Endothelial cell of umbilical vein (primary cell): ENCODE measurements at regions not wholly inside any gene's neighbourhood (a gene's known extent, or its start where the extent isn't known, plus 50 kb on each side); places are given as distances from the start of the nearest gene placed in this dataset.

Source experiments
- BruUV-seq: library from RNA; stranded (reverse); fragments of 400-500 nt; replicated peaks from 2 replicates; lab custom pipeline; 2021; lab: Mats Ljungman, UMichigan
- CTCF ChIA-PET: fragments of 300-600, 350-600 bp; sonication (Branson Sonifier 250); formaldehyde crosslinking; loops from one replicate; lab custom pipeline; 2021; ENCODE audit warnings: antibody characterized with exemption, inconsistent platforms; lab: Charles Lee
- POLR2A ChIA-PET: fragments of 300-600, 350-600 bp; sonication (Branson Sonifier 250); formaldehyde crosslinking; loops from one replicate; lab custom pipeline; 2021; ENCODE audit warnings: antibody characterized with exemption, inconsistent platforms; lab: Charles Lee
- DNase-seq: peaks from one replicate; pipeline ENCODE4 v3.0.0-alpha.2; 2011; ENCODE audit warnings: low read depth, low spot score
- FAIRE-seq: peaks from 2 replicates; lab custom pipeline; 2011; peaks lifted over from hg19 to GRCh38; lab: Jason Lieb, UNC
- H2AFZ ChIP-seq: 2 replicates; pipeline ENCODE4 v1.6.0; 2012; ENCODE audit warnings: low read depth, low read length, control low read depth, inconsistent platforms
- H3K27ac ChIP-seq: 2 replicates; pipeline ENCODE4 v1.5.1; 2011; ENCODE audit warnings: low read depth, mild to moderate bottlenecking, control low read depth, low read length, moderate library complexity; ENCODE audit not compliant: insufficient read depth
- H3K27me3 ChIP-seq, 2 experiments: 2 replicates each; pipeline versions ENCODE4 v1.6.0 to v1.6.1; 2011; ENCODE audit warnings: low read length in 2 of 2, mixed read lengths in 1 of 2; ENCODE audit not compliant: control insufficient read depth in 2 of 2, insufficient read depth in 2 of 2
- H3K36me3 ChIP-seq, 2 experiments: 2 replicates in 1 of 2; 3 replicates in 1 of 2; pipeline ENCODE4 v1.5.1; 2011; ENCODE audit warnings: low read length in 2 of 2, mild to moderate bottlenecking in 1 of 2, moderate library complexity in 1 of 2; ENCODE audit not compliant: control insufficient read depth in 2 of 2, insufficient read depth in 2 of 2; ENCODE audit errors: extremely low read depth in 1 of 2
- H3K4me1 ChIP-seq: 3 replicates; pipeline ENCODE4 v1.5.1; 2011; ENCODE audit warnings: mild to moderate bottlenecking, low read length; ENCODE audit not compliant: control insufficient read depth, insufficient read depth; ENCODE audit errors: extremely low read depth
- H3K4me2 ChIP-seq: 2 replicates; pipeline ENCODE4 v1.6.1; 2011; ENCODE audit warnings: low read length, control low read depth, mixed read lengths; ENCODE audit not compliant: insufficient read depth
- H3K4me3 ChIP-seq, 3 experiments: fragments of 200-600 bp in 1 of 3; sonication (generic), shearing (Covaris generic) in 1 of 3; replicated peaks in 1 of 3; 2 replicates each; pipeline ENCODE4 v1.5.1; 2011 to 2016; ENCODE audit warnings: control low read depth in 3 of 3, low read length in 3 of 3, mild to moderate bottlenecking in 2 of 3, inconsistent platforms in 1 of 3, low read depth in 1 of 3, moderate library complexity in 1 of 3; ENCODE audit not compliant: insufficient read depth in 1 of 3
- H3K79me2 ChIP-seq: 2 replicates; pipeline ENCODE4 v1.6.0; 2012; ENCODE audit warnings: low read length, inconsistent platforms; ENCODE audit not compliant: control insufficient read depth, insufficient read depth
- H3K9ac ChIP-seq: replicated peaks from 2 replicates; pipeline ENCODE3; 2011; ENCODE audit warnings: low read length, control low read depth; ENCODE audit not compliant: insufficient read depth; ENCODE audit errors: extremely low read depth
- H3K9me1 ChIP-seq: replicated peaks from 3 replicates; pipeline ENCODE4 v1.6.0; 2011; ENCODE audit warnings: mild to moderate bottlenecking, low read length; ENCODE audit not compliant: control insufficient read depth, insufficient read depth; ENCODE audit errors: extremely low read depth
- H3K9me3 ChIP-seq: replicated peaks from 2 replicates; pipeline ENCODE4 v1.5.1; 2012; ENCODE audit warnings: low read length, inconsistent platforms; ENCODE audit not compliant: control insufficient read depth, insufficient read depth
- H4K20me1 ChIP-seq: replicated peaks from 2 replicates; pipeline ENCODE3; 2011; ENCODE audit warnings: mild to moderate bottlenecking, low read length; ENCODE audit not compliant: control insufficient read depth, insufficient read depth; ENCODE audit errors: extremely low read depth
- CTCF ChIP-seq, 2 donors: IDR thresholded peaks; 1 replicate in 1 of 2; 2 replicates in 1 of 2; pipeline ENCODE4 v1.5.1; 2011; ENCODE audit warnings: low read length in 2 of 2, mild to moderate bottlenecking in 2 of 2, moderate library complexity in 2 of 2, control low read depth in 1 of 2, inconsistent platforms in 1 of 2, low read depth in 1 of 2; ENCODE audit not compliant: insufficient read depth in 1 of 2; ENCODE audit errors: extremely low read depth in 1 of 2
- EZH2 ChIP-seq: IDR thresholded peaks from 2 replicates; pipeline ENCODE4 v1.6.1; 2012; ENCODE audit warnings: borderline replicate concordance, low read depth, mild to moderate bottlenecking, moderate library complexity, low read length, inconsistent platforms; ENCODE audit not compliant: severe bottlenecking
- FOS ChIP-seq: IDR thresholded peaks from 2 replicates; pipeline ENCODE4 v1.6.1; 2011; ENCODE audit warnings: mild to moderate bottlenecking, low read length, moderate library complexity, borderline replicate concordance; ENCODE audit not compliant: insufficient read depth
- GATA2 ChIP-seq: IDR thresholded peaks from 2 replicates; pipeline ENCODE4 v1.7.0; 2011; ENCODE audit warnings: low read depth, mild to moderate bottlenecking, moderate library complexity, mixed read lengths, low read length; ENCODE audit not compliant: insufficient read length, insufficient read depth
- JUN ChIP-seq: IDR thresholded peaks from 2 replicates; pipeline ENCODE4 v1.6.1; 2011; ENCODE audit warnings: borderline replicate concordance, low read depth; ENCODE audit not compliant: insufficient read length, insufficient read depth
- MAX ChIP-seq: IDR thresholded peaks from 2 replicates; pipeline ENCODE4 v1.6.1; 2011; ENCODE audit not compliant: insufficient read depth, insufficient read length
- MYC ChIP-seq: IDR thresholded peaks from one replicate; pipeline ENCODE4 v1.6.1; 2011; ENCODE audit warnings: mild to moderate bottlenecking, low read depth, low read length
- POLR2A ChIP-seq: IDR thresholded peaks from 2 replicates; pipeline ENCODE4 v1.6.1; 2012; ENCODE audit warnings: low read depth, mild to moderate bottlenecking, control low read depth, low read length
- POLR2AphosphoS5 ChIP-seq: IDR thresholded peaks from 2 replicates; pipeline ENCODE4 v1.6.1; 2012; ENCODE audit warnings: low read depth, mild to moderate bottlenecking, control low read depth, low read length, moderate library complexity; ENCODE audit not compliant: insufficient read depth
- dilution Hi-C: fragments of 300-500 bp; cut with MboI; formaldehyde crosslinking; loops from one replicate; pipeline ENCODE4 v1.15.0; 2019; ENCODE audit warnings: low sequenced_read_pairs; ENCODE audit not compliant: extremely low pct_ligation_motif_present
- intact Hi-C: fragments of 100-400 bp; cut with micrococcal nuclease; formaldehyde crosslinking; loops from one replicate; pipeline ENCODE4 v1.10.0; 2022

GRCh38 chr9:86682240-86682639 is 265.1 kb downstream of the GAS1 start:
- no peak for FAIRE-seq
- intact Hi-C loops: no loop called here
- H4K20me1 ChIP-seq: no peaks in the 10 kb centered on the region
- no peak overlapping the region for H3K4me3 ChIP-seq
- no peaks in the 10 kb centered on the region for H3K9me1 ChIP-seq
- no peak for TF ChIP-seq POLR2A
- no peak for TF ChIP-seq MAX
- TF ChIP-seq EZH2: no peak
- TF ChIP-seq FOS: no peak
- no peaks in the 10 kb centered on the region for H3K9me3 ChIP-seq
- BruUV-seq: no TSS peak
- ChIA-PET CTCF (no interaction called here), POLR2A (no interaction called here)
- no peaks in the 10 kb centered on the region for H3K79me2 ChIP-seq
- no peak for DNase-seq
- no peak overlapping the region for H3K4me2 ChIP-seq
- H3K27ac ChIP-seq: no peak overlapping the region
- no peaks in the 10 kb centered on the region for H3K36me3 ChIP-seq
- no peak overlapping the region for H2AFZ ChIP-seq
- no peak overlapping the region for H3K9ac ChIP-seq
- dilution Hi-C loops: no loop called here
- no peaks in the 10 kb centered on the region for H3K27me3 ChIP-seq
- no peaks in the 10 kb centered on the region for H3K4me1 ChIP-seq

GRCh38 chr9:86679909-86680308 is 267.4 kb downstream of the GAS1 start:
- no peak for FAIRE-seq
- intact Hi-C loops: no loop called here

More at GRCh38 chr9:86679909-86680308, 267.4 kb downstream of the GAS1 start:
- H3K4me2 ChIP-seq: no peak overlapping the region
- no peaks in the 10 kb centered on the region for H3K79me2 ChIP-seq
- dilution Hi-C loops: no loop called here
- TF ChIP-seq POLR2A: no peak
- no peak for TF ChIP-seq JUN
- TF ChIP-seq POLR2AphosphoS5: no peak
- TF ChIP-seq GATA2: no peak
- TF ChIP-seq FOS: no peak
- TF ChIP-seq CTCF (IDR thresholded peaks at IDR 0.05; ENCODE audit: extremely low read depth in 1 of 2, insufficient read depth in 1 of 2, low read depth in 1 of 2, low read length in 2 of 2): no peak
- TF ChIP-seq EZH2: no peak
- TF ChIP-seq MYC: no peak
- no peak for TF ChIP-seq MAX
- no TSS peak for BruUV-seq
- no peak overlapping the region for H3K27ac ChIP-seq
- H3K9me1 ChIP-seq: no peaks in the 10 kb centered on the region
- no peaks in the 10 kb centered on the region for H3K27me3 ChIP-seq
- no peaks in the 10 kb centered on the region for H3K4me1 ChIP-seq
- ChIA-PET CTCF (no interaction called here), POLR2A (no interaction called here)
- no peaks in the 10 kb centered on the region for H3K9me3 ChIP-seq
- DNase-seq: no peak
- H2AFZ ChIP-seq: no peak overlapping the region
- H3K4me3 ChIP-seq: no peak overlapping the region
- no peaks in the 10 kb centered on the region for H4K20me1 ChIP-seq
- H3K36me3 ChIP-seq: no peaks in the 10 kb centered on the region
- H3K9ac ChIP-seq: no peak overlapping the region
